Heart left ventricle (tissue), 13 donors: ENCODE measurements at regions not wholly inside any gene's neighbourhood (a gene's known extent, or its start where the extent isn't known, plus 50 kb on each side); places are given as distances from the start of the nearest gene placed in this dataset.

Experiments
- POLR2A ChIP-seq, 2 donors: fragments of 450-650 bp; IDR thresholded peaks; one replicate each; pipeline ENCODE4 v1.6.1; 2017; ENCODE audit warnings: antibody characterized with exemption in 2 of 2, mild to moderate bottlenecking in 2 of 2, moderate library complexity in 2 of 2
- TF ChIP-seq, protein P1 (sequence below), 12 donors: fragments of 200-600 bp; sonication (generic) in 4 of 12; IDR thresholded peaks; one replicate each; pipeline versions ENCODE4 v1.5.0 to v1.8.0; 2018 to 2022; ENCODE audit warnings: antibody characterized with exemption in 12 of 12, mild to moderate bottlenecking in 5 of 12
- donor health status: ischemic (EF 13 %, LVEDD 7.1; RV severe dilation, severe dysfunction).
- donor health status: DM: no; HTN: yes; CAD: no.
- donor health status: DM: no; HTN: no; CAD: no.
- donor health status: ischemic (EF 25% LVEDD 6.9; RV normal size, moderate dysfunction).
- donor health status: ischemic (EF 25% LVEDD 5.7; RV mildly dilated, moderate dysfunction).
- donor health status: ischemic (EF 35%, LVEDD 5.7; RV mildly dilated, moderate dysfunction).
- donor health status: nonischemic (EF 11% LVEDD 7.7; RV severe dilation, severe dysfunction).
- donor health status: DM: yes; HTN: yes; CAD: no.
- donor health status: PGD.
- donor health status: ischemic (EF 29% LVEDD 5.4; RV normal size, mild dysfunction).
- donor health status: nonischemic (EF 23%, LVEDD 6.1; RV moderate dilation, normal function).

DNA sequence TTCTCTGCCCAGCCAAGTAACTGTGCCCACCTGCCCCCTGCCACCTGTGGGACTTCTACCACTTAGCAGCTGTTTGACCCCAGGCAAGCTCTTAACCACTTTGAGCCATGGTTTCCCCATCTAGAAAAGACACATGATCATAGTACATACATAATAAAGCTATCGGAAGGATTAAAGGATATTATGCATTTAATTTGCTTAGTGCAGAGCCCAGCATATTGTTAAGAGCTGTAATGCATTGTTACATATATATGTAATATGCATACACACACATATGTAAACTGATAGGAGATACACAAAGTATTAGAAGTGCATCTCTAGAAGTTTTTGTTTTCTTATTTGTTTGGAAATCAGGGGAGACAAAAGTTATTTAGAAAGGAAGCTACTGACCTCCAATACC is 83.5 kb upstream of the ZBTB40 start:
- TF ChIP-seq, protein P1, sequence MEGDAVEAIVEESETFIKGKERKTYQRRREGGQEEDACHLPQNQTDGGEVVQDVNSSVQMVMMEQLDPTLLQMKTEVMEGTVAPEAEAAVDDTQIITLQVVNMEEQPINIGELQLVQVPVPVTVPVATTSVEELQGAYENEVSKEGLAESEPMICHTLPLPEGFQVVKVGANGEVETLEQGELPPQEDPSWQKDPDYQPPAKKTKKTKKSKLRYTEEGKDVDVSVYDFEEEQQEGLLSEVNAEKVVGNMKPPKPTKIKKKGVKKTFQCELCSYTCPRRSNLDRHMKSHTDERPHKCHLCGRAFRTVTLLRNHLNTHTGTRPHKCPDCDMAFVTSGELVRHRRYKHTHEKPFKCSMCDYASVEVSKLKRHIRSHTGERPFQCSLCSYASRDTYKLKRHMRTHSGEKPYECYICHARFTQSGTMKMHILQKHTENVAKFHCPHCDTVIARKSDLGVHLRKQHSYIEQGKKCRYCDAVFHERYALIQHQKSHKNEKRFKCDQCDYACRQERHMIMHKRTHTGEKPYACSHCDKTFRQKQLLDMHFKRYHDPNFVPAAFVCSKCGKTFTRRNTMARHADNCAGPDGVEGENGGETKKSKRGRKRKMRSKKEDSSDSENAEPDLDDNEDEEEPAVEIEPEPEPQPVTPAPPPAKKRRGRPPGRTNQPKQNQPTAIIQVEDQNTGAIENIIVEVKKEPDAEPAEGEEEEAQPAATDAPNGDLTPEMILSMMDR (IDR thresholded peaks at IDR 0.05): no peak
- TF ChIP-seq POLR2A (IDR thresholded peaks at IDR 0.05): no peak
